ENCODE measurements at regions not wholly inside any gene's neighbourhood (a gene's known extent, or its start where the extent isn't known, plus 50 kb on each side); places are given as distances from the start of the nearest gene placed in this dataset.

- TF ChIP-seq, protein P1, sequence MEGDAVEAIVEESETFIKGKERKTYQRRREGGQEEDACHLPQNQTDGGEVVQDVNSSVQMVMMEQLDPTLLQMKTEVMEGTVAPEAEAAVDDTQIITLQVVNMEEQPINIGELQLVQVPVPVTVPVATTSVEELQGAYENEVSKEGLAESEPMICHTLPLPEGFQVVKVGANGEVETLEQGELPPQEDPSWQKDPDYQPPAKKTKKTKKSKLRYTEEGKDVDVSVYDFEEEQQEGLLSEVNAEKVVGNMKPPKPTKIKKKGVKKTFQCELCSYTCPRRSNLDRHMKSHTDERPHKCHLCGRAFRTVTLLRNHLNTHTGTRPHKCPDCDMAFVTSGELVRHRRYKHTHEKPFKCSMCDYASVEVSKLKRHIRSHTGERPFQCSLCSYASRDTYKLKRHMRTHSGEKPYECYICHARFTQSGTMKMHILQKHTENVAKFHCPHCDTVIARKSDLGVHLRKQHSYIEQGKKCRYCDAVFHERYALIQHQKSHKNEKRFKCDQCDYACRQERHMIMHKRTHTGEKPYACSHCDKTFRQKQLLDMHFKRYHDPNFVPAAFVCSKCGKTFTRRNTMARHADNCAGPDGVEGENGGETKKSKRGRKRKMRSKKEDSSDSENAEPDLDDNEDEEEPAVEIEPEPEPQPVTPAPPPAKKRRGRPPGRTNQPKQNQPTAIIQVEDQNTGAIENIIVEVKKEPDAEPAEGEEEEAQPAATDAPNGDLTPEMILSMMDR (IDR thresholded peaks at IDR 0.05): no peak
- TF ChIP-seq EP300 (IDR thresholded peaks at IDR 0.05) (no peak), POLR2A (IDR thresholded peaks at IDR 0.05) (no peak)
These were observed 182.7 kb upstream of the KCNN2 start for GRCh38 chr5:114179134-114179533.

Measured in tibial nerve (tissue), 4 donors.